ENCODE measurements at regions not wholly inside any gene's neighbourhood (a gene's known extent, or its start where the extent isn't known, plus 50 kb on each side); places are given as distances from the start of the nearest gene placed in this dataset.

DNA sequence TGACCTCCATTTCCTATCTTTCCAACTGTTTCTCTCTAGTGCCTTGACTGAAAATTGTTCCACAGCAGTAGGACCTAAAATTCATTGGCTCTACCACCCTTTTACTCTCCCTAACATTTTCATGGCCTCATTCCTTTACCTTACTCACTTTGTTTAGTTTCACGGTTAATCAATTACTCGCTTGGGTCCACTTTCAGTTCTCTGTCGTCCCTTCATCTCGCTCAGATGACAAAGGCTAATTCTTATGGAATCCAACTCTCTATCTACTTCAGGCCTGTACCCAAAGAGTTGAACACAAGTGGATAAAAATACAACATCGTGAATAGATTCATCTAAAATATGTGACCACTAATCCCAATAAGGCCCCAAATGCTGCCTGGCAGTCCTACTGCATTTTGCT, 85.9 kb upstream of the ADO start:
- no peaks in the 10 kb centered on the region for H3K9me2 ChIP-seq (ENCODE audit: low read depth, low read length)
- no peak overlapping the region for H3K27ac ChIP-seq (ENCODE audit: low read depth, low read length, poor library complexity, severe bottlenecking)
- H2AFZ ChIP-seq (ENCODE audit: low read length) = no peak overlapping the region
- TF ChIP-seq EZH2 (IDR thresholded peaks at IDR 0.05; ENCODE audit: borderline replicate concordance, low read length) = no peak
- TF ChIP-seq, protein P1, sequence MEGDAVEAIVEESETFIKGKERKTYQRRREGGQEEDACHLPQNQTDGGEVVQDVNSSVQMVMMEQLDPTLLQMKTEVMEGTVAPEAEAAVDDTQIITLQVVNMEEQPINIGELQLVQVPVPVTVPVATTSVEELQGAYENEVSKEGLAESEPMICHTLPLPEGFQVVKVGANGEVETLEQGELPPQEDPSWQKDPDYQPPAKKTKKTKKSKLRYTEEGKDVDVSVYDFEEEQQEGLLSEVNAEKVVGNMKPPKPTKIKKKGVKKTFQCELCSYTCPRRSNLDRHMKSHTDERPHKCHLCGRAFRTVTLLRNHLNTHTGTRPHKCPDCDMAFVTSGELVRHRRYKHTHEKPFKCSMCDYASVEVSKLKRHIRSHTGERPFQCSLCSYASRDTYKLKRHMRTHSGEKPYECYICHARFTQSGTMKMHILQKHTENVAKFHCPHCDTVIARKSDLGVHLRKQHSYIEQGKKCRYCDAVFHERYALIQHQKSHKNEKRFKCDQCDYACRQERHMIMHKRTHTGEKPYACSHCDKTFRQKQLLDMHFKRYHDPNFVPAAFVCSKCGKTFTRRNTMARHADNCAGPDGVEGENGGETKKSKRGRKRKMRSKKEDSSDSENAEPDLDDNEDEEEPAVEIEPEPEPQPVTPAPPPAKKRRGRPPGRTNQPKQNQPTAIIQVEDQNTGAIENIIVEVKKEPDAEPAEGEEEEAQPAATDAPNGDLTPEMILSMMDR (IDR thresholded peaks at IDR 0.05; ENCODE audit: low read length) = no peak
- H3K9me3 ChIP-seq (ENCODE audit: low read length) = no peaks in the 10 kb centered on the region
- H3K4me2 ChIP-seq (ENCODE audit: low read length) = no peak overlapping the region
- no peaks in the 10 kb centered on the region for H3K27me3 ChIP-seq (ENCODE audit: insufficient read depth, low read length)
- no peaks in the 10 kb centered on the region for H3K79me2 ChIP-seq (ENCODE audit: insufficient read depth, low read length)
- no peak overlapping the region for H3K9ac ChIP-seq (ENCODE audit: low read length)
- no peaks in the 10 kb centered on the region for H3K36me3 ChIP-seq (ENCODE audit: insufficient read depth, low read length)
- no peak overlapping the region for H3K4me3 ChIP-seq (ENCODE audit: low read depth, low read length, poor library complexity, severe bottlenecking)
- H4K20me1 ChIP-seq (ENCODE audit: insufficient read depth, low read length) = no peaks in the 10 kb centered on the region
- H3F3A ChIP-seq (ENCODE audit: insufficient read depth, low read length) = no peaks in the 10 kb centered on the region
- no peaks in the 10 kb centered on the region for H3K4me1 ChIP-seq (ENCODE audit: insufficient read depth, low read length, severe bottlenecking)

DNA sequence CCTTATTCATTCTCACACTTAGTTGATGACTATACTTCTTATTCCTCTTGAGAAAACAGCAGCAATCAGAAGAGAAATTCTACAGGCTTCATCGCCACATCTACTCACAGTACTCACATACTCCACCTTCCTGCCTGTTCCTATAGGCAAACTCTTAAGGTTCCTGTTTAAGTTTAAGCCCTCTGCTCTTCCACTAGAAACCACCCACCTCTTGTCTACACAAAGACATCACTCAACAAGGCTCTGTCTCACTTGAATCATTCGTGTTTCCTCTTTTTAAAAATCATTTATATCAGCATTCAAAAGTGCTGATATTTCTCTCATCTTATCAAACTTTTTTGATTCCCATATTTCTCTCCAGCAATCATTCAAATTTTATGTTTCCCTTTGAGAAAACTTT, 85.5 kb upstream of the ADO start:
- Histone ChIP-seq H3K4me3 (ENCODE audit: low read depth, low read length, poor library complexity, severe bottlenecking) (no peak overlapping the region), H3K27ac (ENCODE audit: low read depth, low read length, poor library complexity, severe bottlenecking) (no peak overlapping the region), H3K9me2 (ENCODE audit: low read depth, low read length) (no peaks in the 10 kb centered on the region), H3F3A (ENCODE audit: insufficient read depth, low read length) (no peaks in the 10 kb centered on the region), H3K9me3 (ENCODE audit: low read length) (no peaks in the 10 kb centered on the region), H3K36me3 (ENCODE audit: insufficient read depth, low read length) (no peaks in the 10 kb centered on the region), H3K9ac (ENCODE audit: low read length) (no peak overlapping the region), H3K79me2 (ENCODE audit: insufficient read depth, low read length) (no peaks in the 10 kb centered on the region), H4K20me1 (ENCODE audit: insufficient read depth, low read length) (no peaks in the 10 kb centered on the region), H3K27me3 (ENCODE audit: insufficient read depth, low read length) (no peaks in the 10 kb centered on the region), H3K4me1 (ENCODE audit: insufficient read depth, low read length, severe bottlenecking) (no peaks in the 10 kb centered on the region), H2AFZ (ENCODE audit: low read length) (no peak overlapping the region), H3K4me2 (ENCODE audit: low read length) (no peak overlapping the region)
- TF ChIP-seq, protein P1 (IDR thresholded peaks at IDR 0.05; ENCODE audit: low read length) = no peak

DNA sequence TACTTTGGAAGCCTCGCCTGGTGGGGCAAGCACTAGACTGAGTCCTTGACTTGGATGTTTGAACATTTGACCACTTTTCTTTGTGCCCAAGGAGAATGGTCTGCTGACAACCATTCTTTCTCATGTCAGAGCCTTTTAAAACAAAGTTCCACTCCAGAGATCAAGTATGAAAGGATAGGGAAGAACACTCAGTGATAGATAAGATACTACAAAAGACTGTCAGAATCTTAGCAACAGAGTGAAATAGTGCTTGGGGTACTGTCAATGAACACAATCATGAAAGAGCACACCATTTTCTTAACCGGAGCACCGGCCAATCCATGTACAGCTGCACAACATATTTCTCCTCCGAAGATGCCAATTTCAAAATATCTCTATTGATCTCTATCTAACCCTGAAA, 82.8 kb upstream of the ADO start:
- Histone ChIP-seq H3K79me2 (ENCODE audit: insufficient read depth, low read length) (no peaks in the 10 kb centered on the region), H3K9me3 (ENCODE audit: low read length) (no peaks in the 10 kb centered on the region), H3K4me3 (ENCODE audit: low read depth, low read length, poor library complexity, severe bottlenecking) (no peak overlapping the region), H3K9me2 (ENCODE audit: low read depth, low read length) (no peaks in the 10 kb centered on the region), H3F3A (ENCODE audit: insufficient read depth, low read length) (no peaks in the 10 kb centered on the region), H3K4me1 (ENCODE audit: insufficient read depth, low read length, severe bottlenecking) (no peaks in the 10 kb centered on the region), H2AFZ (ENCODE audit: low read length) (no peak overlapping the region), H3K27ac (ENCODE audit: low read depth, low read length, poor library complexity, severe bottlenecking) (no peak overlapping the region), H3K4me2 (ENCODE audit: low read length) (no peak overlapping the region), H3K36me3 (ENCODE audit: insufficient read depth, low read length) (no peaks in the 10 kb centered on the region), H3K9ac (ENCODE audit: low read length) (no peak overlapping the region), H4K20me1 (ENCODE audit: insufficient read depth, low read length) (no peaks in the 10 kb centered on the region), H3K27me3 (ENCODE audit: insufficient read depth, low read length) (no peaks in the 10 kb centered on the region)
- TF ChIP-seq, protein P1 (IDR thresholded peaks at IDR 0.05; ENCODE audit: low read length) = no peak
- TF ChIP-seq EZH2 (IDR thresholded peaks at IDR 0.05; ENCODE audit: borderline replicate concordance, low read length) = no peak

All from OCI-LY1 (cell line).